ENCODE measurements at regions not wholly inside any gene's neighbourhood (a gene's known extent, or its start where the extent isn't known, plus 50 kb on each side); places are given as distances from the start of the nearest gene placed in this dataset.
"Not testable (repeated sequence)": the region's sequence is repeated elsewhere in the genome, so short reads cannot be mapped to it uniquely, and the experiment has no call there.

DNA sequence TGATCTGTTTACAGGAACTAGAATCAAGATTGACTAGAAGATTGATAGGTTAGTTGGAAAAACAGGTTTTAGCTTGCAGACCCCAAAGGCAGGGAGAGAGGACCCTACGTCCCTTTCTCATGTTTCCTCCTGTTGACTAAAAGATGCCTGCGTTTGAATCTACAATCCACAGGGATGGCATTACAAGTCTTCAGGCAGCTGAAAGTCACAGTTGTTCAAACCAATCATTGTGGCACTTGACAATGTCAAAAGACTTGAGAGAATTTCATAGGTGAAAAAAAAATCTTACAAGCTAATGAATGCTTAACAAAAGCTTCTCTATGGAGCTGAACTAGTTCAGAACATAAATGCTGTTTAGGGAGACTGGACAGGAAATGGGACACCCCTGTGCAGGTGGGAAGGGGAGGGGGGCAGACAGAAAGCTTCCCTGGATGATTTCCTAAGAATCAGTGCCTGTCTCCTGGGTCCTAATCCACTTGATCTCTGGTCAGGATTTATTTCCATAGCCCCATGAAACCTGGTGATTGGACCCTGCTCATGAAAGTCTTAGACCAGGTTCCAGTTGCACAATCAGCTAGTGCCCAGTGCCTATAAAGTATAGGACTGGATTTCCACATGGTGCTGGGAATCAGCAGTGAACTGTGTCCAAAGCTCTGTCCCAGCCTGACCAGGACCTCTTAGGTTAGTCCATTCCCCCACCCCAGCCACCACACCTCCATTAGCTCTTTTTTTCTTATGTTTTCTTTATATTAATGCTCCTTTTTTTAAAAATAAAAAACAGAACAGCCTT, 91.6 kb upstream of the BCAR3 start:
- no peak for DNase-seq (ENCODE audit: low spot score)

DNA sequence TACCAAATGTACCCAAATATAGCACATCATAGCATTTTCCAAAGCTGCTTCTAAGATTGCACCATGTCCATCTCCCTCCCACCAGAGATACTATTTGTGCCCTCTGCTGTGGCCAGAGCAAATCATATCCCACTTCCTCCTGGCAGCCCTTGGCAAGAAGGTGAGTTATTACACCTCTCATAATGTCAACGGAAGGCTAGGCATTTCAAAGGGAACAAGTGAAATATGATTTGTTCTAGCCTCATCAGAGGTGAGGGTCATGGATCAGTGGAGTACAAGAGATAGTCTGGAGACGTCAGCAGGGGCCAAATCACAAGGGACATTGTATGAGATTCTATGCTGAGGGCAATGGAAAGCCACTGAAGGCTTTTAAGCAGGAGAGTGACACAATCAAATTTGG, 90.2 kb upstream of the BCAR3 start:
- DNase-seq (ENCODE audit: low spot score), result no peak

DNA sequence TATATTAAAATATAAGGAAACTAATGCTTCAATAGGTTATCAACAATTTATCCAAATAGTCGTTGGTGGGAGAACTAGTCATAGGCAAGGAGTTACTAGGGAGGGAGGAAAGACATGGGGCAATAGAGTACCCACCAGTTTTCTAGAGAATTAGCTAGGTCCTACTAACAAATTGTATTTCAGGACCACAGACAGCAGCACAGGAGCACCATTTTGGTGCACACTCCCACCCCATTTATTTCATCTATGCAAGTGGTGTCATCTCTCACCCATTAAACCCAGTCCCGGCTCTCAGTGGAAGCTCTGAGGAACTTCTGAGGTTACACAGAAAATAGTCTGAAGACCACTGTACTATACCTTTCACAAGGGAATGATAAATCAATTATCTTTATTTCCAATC, 89.0 kb upstream of the BCAR3 start:
- DNase-seq (ENCODE audit: low spot score), result no peak

DNA sequence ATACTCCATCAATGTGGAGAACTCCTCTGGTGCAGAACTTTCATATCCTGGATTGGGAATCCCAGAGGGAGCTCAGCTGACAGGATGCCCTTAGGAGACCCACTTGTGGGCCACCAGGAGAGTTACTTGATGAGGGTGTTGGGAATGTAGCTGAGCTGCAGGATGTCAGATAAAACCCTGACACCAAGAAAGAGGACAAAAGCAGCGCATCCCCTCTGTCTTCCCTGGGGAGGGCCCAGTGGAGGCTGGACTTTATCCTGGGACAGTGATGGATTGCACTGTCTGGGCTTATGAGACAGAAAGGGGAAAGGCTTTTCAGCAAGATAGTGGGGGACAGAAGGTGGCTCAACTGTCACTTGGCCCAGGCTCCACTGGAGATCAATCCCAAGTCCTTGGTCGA, 88.1 kb upstream of the BCAR3 start:
- DNase-seq (ENCODE audit: low spot score), result no peak

DNA sequence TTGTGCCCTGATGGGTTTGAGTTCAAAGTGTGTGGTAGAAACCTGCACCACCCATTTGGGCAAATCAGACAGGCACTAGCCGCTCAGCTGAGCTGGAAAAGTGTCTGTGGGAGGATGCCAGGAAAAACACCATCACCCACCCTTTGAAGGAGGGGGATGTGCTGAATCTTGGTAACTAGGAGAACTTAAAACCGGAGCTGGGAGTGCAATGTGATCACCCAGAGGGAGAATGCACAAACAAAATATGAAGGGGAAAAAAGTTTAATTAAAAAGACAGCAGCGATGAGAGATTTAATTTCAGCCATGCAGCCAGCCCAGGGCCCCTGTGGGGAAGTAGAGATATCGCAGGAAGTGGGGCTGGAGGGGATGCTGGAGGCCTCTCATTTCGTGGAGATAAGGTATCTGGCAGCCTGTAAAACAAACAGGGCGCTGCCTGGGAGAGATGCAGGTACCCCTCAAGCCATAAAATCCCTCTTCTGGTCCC, 86.8 kb upstream of the BCAR3 start:
- no peak for DNase-seq (ENCODE audit: low spot score)

DNA sequence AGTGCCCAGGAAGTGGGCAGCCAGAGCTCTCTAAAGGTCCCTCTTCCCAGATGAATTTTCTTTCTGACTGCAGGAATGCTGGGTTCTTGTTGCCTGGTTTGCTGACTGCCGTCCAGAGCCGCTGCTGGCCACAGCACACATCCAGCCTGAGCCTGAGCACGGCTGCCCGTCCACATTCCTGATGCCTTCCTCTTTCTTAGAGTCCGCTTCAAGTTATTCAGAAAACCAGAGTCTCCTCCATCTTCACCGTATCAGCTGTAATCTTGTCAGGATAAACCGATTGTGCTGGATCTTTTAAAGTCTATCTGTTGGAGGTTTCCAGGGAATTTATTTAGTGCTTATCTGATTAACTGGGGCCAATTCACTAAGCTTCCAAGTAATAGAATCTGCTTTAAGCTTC, 84.8 kb upstream of the BCAR3 start:
- no peak for DNase-seq (ENCODE audit: low spot score)

DNA sequence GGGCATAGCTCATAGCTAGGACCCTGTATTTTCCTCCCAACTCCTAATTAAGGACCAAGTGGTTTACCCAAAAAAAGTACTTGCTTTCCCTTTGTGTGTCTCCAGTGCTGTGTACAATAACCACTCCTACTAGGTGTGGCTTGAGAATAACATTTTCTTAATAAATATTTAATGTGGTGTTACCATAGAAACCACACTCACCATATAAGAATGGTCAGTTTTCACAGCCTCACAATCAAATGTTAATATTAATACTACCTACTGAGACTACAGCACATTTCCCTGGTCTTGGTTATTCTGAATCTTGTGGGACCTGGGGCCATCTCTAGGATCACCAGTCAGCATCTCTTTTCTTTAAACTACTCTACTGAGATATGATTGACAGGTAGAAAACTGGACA, 83.5 kb upstream of the BCAR3 start:
- DNase-seq (ENCODE audit: low spot score), result no peak

DNA sequence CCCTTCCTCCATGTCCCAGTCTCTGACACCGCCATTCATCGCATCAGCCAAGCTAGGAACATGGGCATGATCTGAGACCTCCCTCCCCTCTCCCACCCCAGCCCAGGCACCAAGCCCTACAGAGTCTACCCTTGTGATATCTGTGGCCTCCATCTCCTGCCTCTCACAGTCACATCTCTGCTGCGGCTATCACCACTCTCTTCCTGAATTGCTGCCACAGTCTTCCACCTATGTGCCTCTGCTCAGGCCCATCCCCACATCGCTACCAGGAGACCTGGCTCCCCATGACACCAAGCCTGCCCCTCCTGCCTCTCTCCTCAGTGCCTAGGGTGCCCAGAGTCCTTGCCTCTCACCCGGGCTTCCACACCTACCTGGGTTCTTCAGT, 82.7 kb upstream of the BCAR3 start:
- DNase-seq (ENCODE audit: low spot score), result no peak

DNA sequence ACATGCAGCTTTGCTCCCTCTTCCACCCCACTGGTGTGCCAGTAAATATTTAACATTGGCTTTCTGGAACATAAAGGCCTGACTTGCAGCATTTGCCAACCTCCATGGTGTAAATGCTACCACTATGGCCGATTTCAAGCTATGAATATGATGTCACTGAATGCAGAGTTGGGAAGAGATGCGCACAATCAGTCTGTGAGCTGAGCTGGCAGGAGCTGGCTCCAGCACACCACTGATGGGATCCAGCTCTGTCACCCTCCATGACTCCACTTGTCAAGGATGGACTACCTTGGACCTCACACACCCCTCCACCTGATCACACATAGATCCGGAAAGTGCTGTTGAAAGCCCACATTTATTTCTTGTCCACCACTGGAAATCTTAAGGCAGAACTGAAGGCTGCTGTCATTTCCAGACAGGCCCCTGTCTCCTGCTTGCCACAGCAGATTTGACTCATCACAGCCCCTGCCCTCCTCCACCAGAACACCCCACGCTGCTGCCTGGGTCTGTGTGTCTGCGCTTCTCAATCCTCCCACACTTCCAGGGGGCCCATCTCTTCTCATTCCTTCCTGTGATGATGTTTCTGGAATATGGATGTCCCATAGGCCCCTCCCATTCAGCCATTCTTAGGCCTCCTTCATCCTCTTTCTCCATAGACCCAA, 82.2 kb upstream of the BCAR3 start:
- DNase-seq (ENCODE audit: low spot score), result no peak

DNA sequence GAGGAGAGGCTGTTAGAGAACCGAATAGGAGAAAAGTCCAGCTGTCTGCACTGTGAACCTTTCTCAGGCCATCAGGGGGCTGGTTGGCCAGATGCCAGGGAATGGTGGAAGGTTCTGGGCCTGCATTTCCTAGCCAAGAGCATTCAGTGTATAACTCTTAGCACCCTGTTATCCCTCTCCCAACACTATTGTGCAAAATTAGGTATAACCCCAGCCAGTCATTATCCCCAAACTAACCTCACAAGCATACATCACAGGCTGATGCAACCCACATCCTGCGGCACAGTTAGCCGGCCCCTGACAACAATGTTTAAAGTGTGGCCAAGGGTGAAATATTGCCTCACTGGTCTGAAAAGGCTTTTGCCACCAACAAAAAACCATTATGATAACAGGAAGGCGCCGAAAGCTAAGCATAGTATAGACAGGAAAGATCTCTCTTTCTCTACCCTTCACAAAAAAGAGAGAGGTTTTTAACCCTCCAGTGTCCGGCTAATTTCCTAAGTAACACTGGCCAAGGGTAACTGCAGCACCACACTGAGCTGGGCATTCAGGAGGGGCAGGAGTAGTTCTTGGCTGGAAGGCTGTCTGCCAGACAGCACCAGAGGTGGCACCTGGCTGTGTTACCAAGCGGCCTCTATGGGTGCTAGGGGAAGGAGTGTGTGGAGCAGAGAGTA, 77.3 kb upstream of the BCAR3 start:
- no peak for DNase-seq (ENCODE audit: low spot score)

DNA sequence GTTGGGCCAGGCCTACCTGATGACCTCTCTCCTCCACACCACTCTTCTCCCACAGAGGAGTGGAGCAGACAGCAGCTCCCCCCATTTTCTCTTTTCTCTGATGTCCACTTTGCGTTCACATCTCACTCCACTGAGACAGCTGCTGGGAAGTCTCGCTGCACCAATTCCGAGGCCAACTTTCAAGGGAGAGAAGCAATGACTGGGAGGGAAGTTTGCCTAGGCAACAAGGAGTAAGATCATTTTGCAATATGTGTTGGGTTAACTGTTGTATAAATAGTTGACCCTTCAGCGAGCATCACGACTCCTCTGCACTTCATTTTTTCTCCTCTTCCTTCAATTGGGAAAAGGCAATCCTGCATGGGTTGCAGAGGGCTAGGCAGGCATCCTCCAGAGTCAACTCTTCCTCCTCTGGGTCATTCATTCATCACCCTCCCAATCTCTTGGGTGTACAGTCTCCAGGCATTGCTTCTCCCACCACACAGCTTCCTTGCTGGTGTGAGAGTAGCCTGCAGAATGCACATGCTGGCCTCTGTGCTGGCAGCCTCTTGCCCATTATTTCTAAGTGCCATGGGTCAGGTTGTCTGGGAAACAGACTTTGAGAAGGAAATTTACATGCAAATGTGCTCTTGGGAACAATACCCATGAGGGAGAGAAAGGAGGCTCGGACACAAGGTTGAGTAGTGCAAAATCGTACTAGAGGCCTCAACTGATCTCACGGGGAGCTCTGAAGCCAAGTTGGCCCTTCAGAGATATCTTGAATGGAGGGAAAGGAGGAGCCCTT, 75.8 kb upstream of the BCAR3 start:
- DNase-seq (ENCODE audit: low spot score), result no peak

DNA sequence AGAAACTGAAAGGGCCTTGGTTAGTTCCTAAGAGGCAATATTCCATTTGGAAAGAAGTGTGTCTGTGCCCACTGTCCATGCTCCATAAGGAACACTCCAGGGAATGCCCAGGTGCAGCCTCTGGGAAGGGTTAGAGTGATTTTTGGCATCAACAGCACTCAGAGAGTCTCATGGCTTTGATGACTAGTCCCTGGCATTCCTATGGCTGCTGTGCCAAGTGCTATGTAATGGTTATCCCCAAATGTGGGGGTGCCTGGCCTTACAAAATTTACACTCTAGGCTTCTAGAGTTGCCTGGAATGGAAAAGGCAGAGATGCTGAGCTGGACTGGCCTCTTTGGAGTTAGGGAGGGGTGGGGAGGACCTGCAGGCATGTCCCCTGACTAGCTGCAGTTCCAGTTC, 75.0 kb upstream of the BCAR3 start:
- DNase-seq (ENCODE audit: low spot score), result no peak

DNA sequence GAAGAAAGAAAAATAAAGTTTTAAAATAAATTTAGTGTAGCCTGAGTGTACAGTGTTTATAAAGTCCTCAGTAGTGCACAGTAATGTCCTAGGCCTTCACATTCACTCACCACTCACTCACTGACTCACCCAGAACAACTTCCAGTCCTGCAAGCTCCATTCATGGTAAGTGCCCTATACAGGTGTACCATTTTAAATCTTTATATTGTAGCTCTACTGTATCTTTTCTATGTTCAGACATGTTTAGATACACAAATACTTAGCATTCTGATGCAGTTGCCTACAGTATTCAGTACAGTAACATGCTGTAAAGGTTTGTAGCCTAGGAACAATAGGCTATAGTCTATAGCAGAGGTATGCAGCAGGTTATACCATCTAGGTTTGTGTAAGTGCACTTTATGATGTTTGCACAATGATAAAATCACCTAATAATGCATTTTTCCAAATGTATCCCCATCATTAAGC, 73.6 kb upstream of the BCAR3 start:
- not testable (repeated sequence) for DNase-seq (ENCODE audit: low spot score)

DNA sequence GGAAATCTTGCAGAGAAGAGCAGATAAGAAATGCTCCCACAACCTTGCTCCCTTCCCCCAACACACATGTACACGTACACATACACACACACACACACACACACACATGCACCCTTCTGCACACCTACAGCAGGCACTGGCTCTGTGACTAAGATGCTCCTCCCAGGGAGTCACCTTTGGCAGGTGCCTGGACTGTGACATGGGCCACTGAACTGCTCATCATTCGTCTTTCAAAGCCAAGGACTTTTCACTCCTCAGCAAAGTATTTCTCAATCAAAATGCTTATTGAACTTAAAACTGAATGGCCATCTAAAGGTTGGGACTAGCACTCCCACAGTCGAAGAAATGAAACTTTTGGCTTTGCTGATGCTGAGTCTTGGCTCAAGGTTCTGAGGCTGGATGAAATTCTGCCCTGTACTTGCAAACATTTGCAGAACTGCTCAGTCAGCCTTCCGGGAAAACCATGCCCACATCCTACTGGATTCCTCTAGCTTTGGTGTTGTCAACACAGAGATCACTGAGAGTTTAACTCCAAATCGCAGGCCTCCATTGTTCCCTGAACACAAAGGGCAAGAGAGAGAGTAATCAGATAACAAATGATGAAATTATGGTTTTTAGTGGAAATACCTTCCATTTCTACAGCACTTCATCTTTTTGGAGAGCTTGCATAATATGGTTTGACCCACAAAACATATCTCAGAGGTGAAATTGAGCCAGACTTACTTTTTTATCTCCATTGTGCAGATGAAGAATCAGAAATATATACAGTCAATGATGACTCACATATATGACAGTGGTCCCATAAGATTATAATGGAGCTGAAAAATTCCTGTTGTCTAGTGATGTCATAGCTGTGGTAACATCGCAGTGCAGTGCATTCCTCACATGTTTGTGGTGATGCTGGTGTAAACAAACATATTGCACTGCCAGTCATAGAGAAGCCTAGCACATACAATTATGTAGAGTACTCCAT, 72.4 kb upstream of the BCAR3 start:
- DNase-seq (ENCODE audit: low spot score), result no peak

DNA sequence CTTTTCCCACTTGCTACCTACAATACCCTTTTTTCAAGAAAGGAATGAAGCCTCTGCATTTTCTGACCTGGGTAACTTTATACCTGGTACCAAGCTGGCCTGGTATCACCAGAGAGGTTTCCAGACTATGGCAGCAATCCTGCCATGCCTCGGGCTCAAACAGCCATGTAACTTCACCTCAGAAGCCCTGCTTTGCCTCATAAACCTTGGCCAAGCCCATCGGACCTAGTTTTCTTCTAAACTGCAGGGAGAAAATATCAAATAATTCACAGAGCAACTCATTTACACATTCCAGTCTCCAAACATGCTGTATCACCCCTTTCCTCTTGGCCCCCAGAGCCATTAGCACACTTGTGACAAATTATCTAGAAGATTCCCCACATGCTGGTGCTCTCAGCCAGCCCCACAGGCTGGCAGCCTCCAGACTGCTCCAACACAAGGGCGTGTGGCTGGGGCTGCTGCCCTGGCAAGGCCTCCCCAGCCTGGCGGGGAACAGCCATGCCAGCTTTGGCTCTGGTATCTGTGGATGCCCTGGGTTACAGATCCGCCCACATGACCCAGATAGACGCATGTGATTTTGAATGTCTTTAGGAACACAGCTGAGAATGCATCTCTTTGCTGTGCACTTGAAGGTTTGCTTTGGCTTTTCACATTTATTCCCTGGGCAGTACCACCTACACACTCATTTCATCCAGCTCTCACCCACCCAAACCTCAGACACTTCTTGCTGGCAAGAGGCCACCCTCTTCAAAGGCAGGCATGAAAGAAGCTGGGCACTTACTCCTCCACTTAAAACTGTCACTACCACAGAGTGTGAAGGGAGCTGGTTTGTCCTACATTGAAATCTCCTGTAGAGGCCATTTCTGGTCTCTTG, 70.0 kb upstream of the BCAR3 start:
- DNase-seq (ENCODE audit: low spot score), result peak; percentile 72

DNA sequence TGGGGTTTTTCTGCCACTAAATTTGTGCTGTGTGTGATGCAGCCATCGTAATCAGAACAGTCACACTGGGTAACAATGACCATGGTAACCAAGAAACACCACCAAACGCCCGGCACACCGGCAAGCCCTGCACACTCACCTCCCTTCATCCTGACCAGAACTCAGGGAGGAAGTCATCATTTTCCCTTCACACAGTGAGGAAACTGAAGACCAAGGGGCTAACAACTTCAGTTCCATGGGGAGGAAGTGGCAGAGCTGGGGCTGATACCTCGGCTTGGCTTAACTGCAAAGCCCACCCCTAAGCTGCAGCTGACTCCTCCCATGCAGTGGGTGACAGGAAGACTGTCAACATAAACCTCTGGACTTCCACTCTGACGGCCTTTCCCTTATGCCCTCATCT, 69.3 kb upstream of the BCAR3 start:
- no peak for DNase-seq (ENCODE audit: low spot score)

DNA sequence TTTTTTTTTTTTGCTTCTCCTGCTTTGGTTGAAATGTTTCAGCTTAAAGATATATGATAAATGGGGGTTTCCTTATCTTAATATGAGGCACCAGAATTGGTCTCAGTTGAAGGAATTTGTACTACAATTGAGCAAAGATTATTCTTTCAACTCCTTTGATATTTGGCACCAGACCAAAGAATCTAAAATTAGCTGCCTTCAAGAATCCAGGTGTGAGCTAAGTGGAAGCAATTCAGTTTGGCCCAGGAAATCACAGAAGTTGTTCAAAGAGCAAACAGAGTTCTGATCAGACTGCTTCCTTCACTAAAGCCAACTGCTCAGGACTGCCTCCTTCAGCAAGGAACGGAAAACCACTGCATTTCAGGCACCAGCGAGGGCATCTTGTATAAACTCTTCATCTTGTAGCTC, 68.3 kb upstream of the BCAR3 start:
- DNase-seq (ENCODE audit: low spot score), result no peak

DNA sequence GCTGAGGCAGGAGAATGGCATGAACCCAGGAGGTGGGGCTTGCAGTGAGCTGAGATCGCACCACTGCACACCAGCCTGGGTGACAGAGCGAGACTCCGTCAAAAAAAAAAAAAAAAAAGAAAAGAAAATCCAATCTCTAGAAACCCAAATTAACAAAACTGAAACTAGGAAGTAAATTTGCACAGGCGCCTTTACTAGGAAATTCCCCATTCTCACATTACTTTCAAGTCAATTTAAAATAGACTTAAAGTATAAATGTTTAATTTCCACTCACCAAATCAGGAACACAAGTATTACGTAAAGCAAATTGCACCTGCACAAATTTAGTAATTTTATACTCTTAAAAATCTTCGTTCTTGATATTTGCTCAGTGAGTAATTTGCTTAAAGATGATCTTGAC, 67.8 kb upstream of the BCAR3 start:
- no peak for DNase-seq (ENCODE audit: low spot score)

DNA sequence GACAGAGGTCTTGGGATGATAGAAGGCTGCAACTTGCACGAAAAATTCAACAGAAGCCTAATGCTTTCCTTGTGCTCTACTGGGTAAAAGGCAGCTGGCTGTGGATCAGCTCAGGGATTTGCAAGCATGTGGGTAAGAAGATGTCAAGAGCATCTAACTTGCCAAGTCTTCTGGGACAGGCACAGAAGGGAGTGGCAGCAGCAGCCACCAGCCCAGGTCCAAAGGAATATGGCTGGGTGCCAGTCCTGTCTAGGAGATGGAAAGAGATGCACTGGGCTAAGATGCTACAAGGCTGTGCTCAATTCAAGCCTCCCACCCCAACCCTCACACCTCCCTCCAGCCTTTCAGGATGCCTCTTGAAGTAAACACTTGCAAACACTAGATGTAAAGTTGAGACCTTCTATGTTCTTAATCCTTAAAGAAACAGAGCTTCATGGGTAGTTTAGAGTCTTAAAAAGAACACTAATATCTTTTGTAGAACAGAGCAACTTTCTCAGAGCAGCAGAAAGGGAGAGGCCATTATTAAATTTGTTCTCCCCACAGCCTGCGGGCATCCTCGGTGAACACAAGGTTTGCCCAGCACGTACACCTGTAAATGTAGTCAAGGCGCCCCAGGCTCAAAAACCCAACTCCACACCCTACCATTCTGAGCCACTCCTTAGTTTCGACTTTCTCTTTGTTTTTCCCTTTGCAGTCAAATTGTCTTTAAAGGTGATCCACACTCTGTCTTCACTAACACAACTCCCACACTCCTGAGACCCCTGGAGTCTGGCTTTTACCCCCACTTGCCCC, 64.6 kb upstream of the BCAR3 start:
- no peak for DNase-seq (ENCODE audit: low spot score)

Data from Ammon's horn (tissue), 1 donor.